T47D (cell line): ENCODE measurements at regions not wholly inside any gene's neighbourhood (a gene's known extent, or its start where the extent isn't known, plus 50 kb on each side); places are given as distances from the start of the nearest gene placed in this dataset.
"Not testable (repeated sequence)": the region's sequence is repeated elsewhere in the genome, so short reads cannot be mapped to it uniquely, and the experiment has no call there.

ENCODE experiments used
- DNase-seq, 2 experiments: peaks; one replicate each; pipeline versions ENCODE4 v3.0.0 to v3.0.0-alpha.2; 2011 to 2012; ENCODE audit warnings: low read depth in 1 of 2, low spot score in 1 of 2
- JUND ChIP-seq: IDR thresholded peaks from 2 replicates; pipeline ENCODE4 v1.6.1; 2012; ENCODE audit warnings: low read depth
- in situ Hi-C: cut with HindIII; loops from 2 replicates; pipeline ENCODE4 v1.10.0; 2016; ENCODE audit warnings: low sequenced_read_pairs, low pct_unique_long_range_greater_than_20kb

- peak; percentile 63 to 76 for DNase-seq
- in situ Hi-C loops: no loop called here
- no peak for TF ChIP-seq JUND
These were observed 846.7 kb downstream of the TMEM121 start for GRCh38 chr14:106372870-106373652.

DNA sequence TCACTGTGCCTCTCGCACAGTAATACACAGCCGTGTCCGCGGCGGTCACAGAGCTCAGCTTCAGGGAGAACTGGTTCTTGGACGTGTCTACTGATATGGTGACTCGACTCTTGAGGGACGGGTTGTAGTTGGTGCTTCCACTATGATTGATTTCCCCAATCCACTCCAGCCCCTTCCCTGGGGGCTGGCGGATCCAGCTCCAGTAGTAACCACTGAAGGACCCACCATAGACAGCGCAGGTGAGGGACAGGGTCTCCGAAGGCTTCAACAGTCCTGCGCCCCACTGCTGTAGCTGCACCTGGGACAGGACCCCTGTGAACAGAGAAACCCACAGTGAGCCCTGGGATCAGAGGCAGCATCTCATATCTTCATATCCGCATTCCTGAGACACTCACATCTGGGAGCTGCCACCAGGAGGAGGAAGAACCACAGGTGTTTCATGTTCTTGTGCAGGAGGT, 847.3 kb downstream of the TMEM121 start:
- DNase-seq, in situ Hi-C loops: not testable (repeated sequence)

GRCh38 chr14:106377432-106377831, 851.0 kb downstream of the TMEM121 start:
- in situ Hi-C loops: no loop called here

DNA sequence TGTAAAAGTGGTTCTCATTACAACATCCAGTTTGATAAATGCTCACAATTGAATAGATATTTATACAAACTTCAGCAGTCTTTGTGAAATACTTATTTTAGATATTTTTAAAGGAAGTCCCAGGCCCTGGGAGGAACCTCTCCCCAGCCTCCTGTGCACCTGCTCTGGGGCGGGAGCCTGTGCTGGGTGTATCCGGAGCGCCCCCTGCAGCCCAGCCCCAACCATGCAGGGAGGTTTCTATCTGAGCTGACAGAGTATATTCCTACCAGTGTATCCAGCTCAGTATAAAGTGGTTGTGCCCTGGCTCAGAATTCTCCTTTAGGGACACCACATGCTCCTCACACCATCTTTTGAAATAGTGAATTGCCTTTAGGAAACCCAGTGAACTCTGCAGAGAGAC, 851.8 kb downstream of the TMEM121 start:
- in situ Hi-C loops: no loop called here
- no peak for TF ChIP-seq JUND
- peak in 1 of 2 experiments; percentile 14 for DNase-seq

More at GRCh38 chr14:106377432-106377831, 851.0 kb downstream of the TMEM121 start:
- no peak for TF ChIP-seq JUND
- no peak for DNase-seq

GRCh38 chr14:106380740-106381139, 854.4 kb downstream of the TMEM121 start:
- in situ Hi-C loops: no loop called here
- no peak for TF ChIP-seq JUND
- no peak for DNase-seq

DNA sequence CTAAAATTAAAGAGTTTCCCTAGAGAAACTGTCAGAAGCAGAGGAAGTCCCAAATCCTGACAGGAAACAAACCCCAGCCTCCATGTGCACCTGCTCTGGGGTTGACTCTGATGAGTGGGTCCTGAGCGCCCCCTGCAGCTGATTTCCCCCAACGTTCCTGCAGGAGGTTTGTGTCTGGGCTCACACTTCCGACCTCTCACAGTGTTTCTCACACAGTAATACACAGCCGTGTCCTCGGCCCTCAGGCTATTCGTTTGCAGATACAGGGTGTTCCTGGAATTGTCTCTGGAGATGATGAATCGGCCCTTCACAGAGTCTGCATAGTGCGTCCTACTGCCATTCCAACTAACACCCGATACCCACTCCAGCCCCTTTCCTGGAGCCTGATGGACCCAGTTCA, 862.8 kb downstream of the TMEM121 start:
- DNase-seq, in situ Hi-C loops: not testable (repeated sequence)

DNA sequence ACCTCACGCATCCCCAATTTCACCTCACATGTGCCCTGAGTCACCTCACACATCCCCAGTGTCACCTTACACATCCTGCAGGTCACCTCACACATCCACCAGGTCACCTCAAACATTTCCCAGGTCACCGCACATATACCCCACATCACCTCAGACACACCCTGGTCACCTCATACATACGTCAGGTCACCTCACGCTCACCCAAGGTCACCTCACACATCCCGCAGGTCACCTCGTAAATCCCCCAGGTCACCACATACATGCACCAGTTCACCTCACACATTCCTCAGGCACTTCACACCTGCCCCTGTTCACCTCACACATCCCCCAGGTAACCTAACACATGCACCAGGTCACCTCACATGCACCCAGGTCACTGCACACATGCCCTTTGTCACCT, 864.0 kb downstream of the TMEM121 start:
- in situ Hi-C loops: no loop called here
- TF ChIP-seq JUND: no peak

GRCh38 chr14:106390947-106391346, 864.6 kb downstream of the TMEM121 start:
- DNase-seq: no peak
- no peak for TF ChIP-seq JUND
- in situ Hi-C loops: no loop called here

More for the DNA sequence above, 864.0 kb downstream of the TMEM121 start:
- no peak for DNase-seq

GRCh38 chr14:106393742-106394141, 867.4 kb downstream of the TMEM121 start:
- in situ Hi-C loops: no loop called here
- DNase-seq: no peak
- no peak for TF ChIP-seq JUND

DNA sequence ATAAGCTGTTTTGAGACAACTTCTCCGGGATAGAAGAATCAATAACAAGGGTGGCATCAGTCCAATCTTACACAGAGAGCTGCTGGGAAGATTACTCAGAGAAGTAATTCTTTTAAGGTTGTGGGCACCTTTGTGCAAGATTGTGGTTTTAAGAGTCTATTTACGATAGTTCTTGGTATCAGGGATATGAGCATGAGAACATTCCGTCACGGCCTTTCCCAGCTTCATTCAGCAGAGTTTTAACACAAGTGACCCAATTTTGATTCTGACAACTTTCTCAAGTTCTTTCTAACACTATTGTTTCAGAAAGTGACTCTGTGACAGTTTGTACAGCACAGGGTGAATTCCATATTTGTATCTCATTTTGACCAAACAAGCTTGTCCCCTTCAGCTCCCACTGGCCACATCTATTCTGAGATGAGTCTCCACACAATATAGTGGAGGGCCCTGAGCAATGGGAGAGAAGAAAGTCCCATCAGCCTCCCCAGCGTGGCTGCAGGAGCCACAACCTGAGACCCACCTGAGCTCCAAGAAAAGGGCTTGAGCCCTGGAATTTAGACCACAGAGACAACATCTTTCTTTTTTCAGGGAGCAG, 869.2 kb downstream of the TMEM121 start:
- TF ChIP-seq JUND: no peak
- no peak for DNase-seq
- in situ Hi-C loops: no loop called here

DNA sequence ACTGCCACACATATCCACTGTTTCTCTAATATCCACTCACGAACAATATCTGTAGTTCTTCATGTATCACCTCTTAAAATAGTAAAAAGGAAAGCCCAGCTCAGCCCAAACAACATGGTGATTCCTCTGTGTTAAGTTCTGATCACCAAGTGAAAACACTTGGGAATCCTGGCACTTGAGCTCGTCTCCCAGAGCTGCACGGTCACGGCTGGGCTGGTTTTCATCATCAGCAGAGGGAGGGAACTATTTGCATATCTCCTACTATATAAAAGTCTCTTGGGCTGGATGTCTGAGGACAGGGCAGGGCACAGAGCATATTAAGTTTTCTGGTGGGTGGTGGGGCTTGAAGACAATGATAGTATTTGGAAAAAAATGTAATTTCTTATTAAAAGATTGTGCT, 870.6 kb downstream of the TMEM121 start:
- no peak for DNase-seq
- no peak for TF ChIP-seq JUND
- in situ Hi-C loops: no loop called here

DNA sequence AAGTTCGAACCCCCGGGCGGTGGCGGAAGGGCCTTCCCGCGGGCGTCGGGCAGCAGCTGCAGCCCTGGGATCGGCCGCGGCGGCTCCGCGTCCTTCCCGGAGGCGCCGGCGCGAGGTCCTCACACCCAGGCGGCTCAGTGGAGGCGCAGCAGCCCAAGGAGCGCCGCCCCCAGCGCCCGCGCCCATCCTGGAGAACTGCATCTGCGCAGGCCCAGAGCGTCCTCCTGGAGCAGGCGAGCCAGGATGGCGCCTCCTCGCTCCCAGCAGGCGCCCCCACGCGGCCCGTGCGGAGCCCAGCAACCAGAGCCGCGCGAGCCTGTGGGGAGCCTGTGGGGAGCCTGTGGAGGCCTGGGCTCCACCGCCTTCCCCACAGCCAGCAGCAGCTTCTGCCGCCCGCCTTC, 872.5 kb downstream of the TMEM121 start:
- DNase-seq, in situ Hi-C loops: not testable (repeated sequence)

GRCh38 chr14:106401316-106401715, 874.9 kb downstream of the TMEM121 start:
- in situ Hi-C loops: not testable (repeated sequence)

DNA sequence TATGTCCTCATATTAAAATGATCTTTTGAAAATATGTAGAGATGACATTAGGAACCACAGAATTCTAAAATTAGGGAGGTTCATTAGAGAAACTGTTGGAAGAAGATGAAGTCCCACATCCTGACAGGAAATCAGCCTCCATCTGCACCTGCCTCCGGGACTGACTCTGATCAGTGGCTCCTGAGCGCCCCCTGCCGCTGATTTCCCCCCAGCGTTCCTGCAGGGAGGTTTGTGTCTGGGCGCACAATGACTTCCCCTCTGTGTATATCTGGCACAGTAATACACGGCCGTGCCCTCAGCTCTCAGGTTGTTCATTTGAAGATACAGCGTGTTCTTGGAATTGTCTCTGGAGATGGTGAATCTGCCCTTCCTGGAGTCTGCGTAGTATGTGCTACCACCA, 883.8 kb downstream of the TMEM121 start:
- in situ Hi-C loops, DNase-seq: not testable (repeated sequence)

More at GRCh38 chr14:106401316-106401715, 874.9 kb downstream of the TMEM121 start:
- peak in 1 of 2 experiments; percentile 42 for DNase-seq
